ENCODE measurements at regions not wholly inside any gene's neighbourhood (a gene's known extent, or its start where the extent isn't known, plus 50 kb on each side); places are given as distances from the start of the nearest gene placed in this dataset.

GRCh38 chr19:30269638-30270037 lies 102.5 kb upstream of the ZNF536 start:
- Histone ChIP-seq H3K4me1 (ENCODE audit: control insufficient read depth in 4 of 4, insufficient read depth in 4 of 4, low read length in 3 of 4) (no peaks in the 10 kb centered on the region), H3K4me3 (ENCODE audit: low read depth in 1 of 3, low read length in 3 of 3) (no peak overlapping the region), H3K27me3 (ENCODE audit: control insufficient read depth in 4 of 4, insufficient read depth in 4 of 4, low read length in 3 of 4) (peaks cover 0 to 4% (median 0%) of the 10 kb centered on the region in 4 donors), H3K36me3 (ENCODE audit: control insufficient read depth in 4 of 4, insufficient read depth in 3 of 4, low read depth in 1 of 4, low read length in 3 of 4) (no peaks in the 10 kb centered on the region), H3K9me3 (ENCODE audit: control insufficient read depth in 4 of 4, low read length in 3 of 4) (peaks cover 3 to 9% (median 8%) of the 10 kb centered on the region in 4 donors), H3K27ac (ENCODE audit: low read depth in 1 of 2, low read length in 2 of 2) (no peak overlapping the region), H3K9ac (ENCODE audit: low read depth in 1 of 2, low read length in 2 of 2) (no peak overlapping the region)
- DNase-seq (ENCODE audit: low spot score): no peak
- TF ChIP-seq, protein P1, sequence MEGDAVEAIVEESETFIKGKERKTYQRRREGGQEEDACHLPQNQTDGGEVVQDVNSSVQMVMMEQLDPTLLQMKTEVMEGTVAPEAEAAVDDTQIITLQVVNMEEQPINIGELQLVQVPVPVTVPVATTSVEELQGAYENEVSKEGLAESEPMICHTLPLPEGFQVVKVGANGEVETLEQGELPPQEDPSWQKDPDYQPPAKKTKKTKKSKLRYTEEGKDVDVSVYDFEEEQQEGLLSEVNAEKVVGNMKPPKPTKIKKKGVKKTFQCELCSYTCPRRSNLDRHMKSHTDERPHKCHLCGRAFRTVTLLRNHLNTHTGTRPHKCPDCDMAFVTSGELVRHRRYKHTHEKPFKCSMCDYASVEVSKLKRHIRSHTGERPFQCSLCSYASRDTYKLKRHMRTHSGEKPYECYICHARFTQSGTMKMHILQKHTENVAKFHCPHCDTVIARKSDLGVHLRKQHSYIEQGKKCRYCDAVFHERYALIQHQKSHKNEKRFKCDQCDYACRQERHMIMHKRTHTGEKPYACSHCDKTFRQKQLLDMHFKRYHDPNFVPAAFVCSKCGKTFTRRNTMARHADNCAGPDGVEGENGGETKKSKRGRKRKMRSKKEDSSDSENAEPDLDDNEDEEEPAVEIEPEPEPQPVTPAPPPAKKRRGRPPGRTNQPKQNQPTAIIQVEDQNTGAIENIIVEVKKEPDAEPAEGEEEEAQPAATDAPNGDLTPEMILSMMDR (IDR thresholded peaks at IDR 0.05; ENCODE audit: low read depth, low read length, missing input control): no peak
- TF ChIP-seq, protein P2, sequence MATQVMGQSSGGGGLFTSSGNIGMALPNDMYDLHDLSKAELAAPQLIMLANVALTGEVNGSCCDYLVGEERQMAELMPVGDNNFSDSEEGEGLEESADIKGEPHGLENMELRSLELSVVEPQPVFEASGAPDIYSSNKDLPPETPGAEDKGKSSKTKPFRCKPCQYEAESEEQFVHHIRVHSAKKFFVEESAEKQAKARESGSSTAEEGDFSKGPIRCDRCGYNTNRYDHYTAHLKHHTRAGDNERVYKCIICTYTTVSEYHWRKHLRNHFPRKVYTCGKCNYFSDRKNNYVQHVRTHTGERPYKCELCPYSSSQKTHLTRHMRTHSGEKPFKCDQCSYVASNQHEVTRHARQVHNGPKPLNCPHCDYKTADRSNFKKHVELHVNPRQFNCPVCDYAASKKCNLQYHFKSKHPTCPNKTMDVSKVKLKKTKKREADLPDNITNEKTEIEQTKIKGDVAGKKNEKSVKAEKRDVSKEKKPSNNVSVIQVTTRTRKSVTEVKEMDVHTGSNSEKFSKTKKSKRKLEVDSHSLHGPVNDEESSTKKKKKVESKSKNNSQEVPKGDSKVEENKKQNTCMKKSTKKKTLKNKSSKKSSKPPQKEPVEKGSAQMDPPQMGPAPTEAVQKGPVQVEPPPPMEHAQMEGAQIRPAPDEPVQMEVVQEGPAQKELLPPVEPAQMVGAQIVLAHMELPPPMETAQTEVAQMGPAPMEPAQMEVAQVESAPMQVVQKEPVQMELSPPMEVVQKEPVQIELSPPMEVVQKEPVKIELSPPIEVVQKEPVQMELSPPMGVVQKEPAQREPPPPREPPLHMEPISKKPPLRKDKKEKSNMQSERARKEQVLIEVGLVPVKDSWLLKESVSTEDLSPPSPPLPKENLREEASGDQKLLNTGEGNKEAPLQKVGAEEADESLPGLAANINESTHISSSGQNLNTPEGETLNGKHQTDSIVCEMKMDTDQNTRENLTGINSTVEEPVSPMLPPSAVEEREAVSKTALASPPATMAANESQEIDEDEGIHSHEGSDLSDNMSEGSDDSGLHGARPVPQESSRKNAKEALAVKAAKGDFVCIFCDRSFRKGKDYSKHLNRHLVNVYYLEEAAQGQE (IDR thresholded peaks at IDR 0.05): no peak
- TF ChIP-seq JUND (IDR thresholded peaks at IDR 0.05): no peak
- no peak for TF ChIP-seq GABPA (IDR thresholded peaks at IDR 0.05 in 1 of 2, conservative IDR thresholded peaks at IDR 0.05 in 1 of 2)
- TF ChIP-seq RXRA (IDR thresholded peaks at IDR 0.05): no peak
- TF ChIP-seq EGR1 (IDR thresholded peaks at IDR 0.05; ENCODE audit: low read depth in 2 of 2): no peak
- no peak for TF ChIP-seq NR2F2 (IDR thresholded peaks at IDR 0.05)
- TF ChIP-seq MAX (IDR thresholded peaks at IDR 0.05): no peak
- no peak for TF ChIP-seq SP1 (IDR thresholded peaks at IDR 0.05)
- TF ChIP-seq FOXA1 (IDR thresholded peaks at IDR 0.05): no peak
- WGBS: 67% methylated on average over 9 of the region's 9 CpGs

DNA sequence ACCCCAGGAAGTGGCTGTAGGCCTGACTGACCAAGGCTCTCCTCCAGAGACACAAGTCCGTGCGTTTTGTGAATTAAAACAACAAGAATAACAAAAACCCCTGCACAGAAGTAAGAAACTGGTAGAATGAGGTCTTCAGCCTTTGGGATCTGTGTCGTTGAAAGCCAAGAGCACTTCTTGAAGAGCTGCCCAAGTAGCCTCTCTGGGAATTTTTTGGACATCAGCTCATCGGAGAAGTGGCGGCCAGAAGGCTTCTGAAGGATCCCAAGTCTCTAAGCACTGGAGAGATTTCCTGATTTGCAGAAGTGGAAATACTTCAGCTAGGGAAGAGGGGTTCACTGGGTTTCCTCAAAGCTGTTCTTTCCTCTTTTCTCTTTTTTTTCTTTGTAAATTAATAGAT lies 100.4 kb upstream of the ZNF536 start:
- Histone ChIP-seq H3K36me3 (ENCODE audit: control insufficient read depth in 4 of 4, insufficient read depth in 3 of 4, low read depth in 1 of 4, low read length in 3 of 4) (no peaks in the 10 kb centered on the region), H3K4me1 (ENCODE audit: control insufficient read depth in 4 of 4, insufficient read depth in 4 of 4, low read length in 3 of 4) (no peaks in the 10 kb centered on the region), H3K9me3 (ENCODE audit: control insufficient read depth in 4 of 4, low read length in 3 of 4) (peaks cover 3 to 9% (median 8%) of the 10 kb centered on the region in 4 donors), H3K27me3 (ENCODE audit: control insufficient read depth in 4 of 4, insufficient read depth in 4 of 4, low read length in 3 of 4) (peaks cover 0 to 2% (median 0%) of the 10 kb centered on the region in 4 donors), H3K9ac (ENCODE audit: low read depth in 1 of 2, low read length in 2 of 2) (no peak overlapping the region), H3K27ac (ENCODE audit: low read depth in 1 of 2, low read length in 2 of 2) (no peak overlapping the region), H3K4me3 (ENCODE audit: low read depth in 1 of 3, low read length in 3 of 3) (no peak overlapping the region)
- no peak for TF ChIP-seq EGR1 (IDR thresholded peaks at IDR 0.05; ENCODE audit: low read depth in 2 of 2)
- TF ChIP-seq ATF3 (IDR thresholded peaks at IDR 0.05): no peak
- TF ChIP-seq, protein P2 (IDR thresholded peaks at IDR 0.05): no peak
- no peak for TF ChIP-seq HNF4G (IDR thresholded peaks at IDR 0.05)
- TF ChIP-seq FOXA1 (IDR thresholded peaks at IDR 0.05): no peak
- TF ChIP-seq TAF1 (conservative IDR thresholded peaks at IDR 0.05): no peak
- no peak for TF ChIP-seq YY1 (IDR thresholded peaks at IDR 0.05)
- no peak for TF ChIP-seq ZBTB33 (IDR thresholded peaks at IDR 0.05)
- no peak for TF ChIP-seq RXRA (IDR thresholded peaks at IDR 0.05)
- no peak for TF ChIP-seq JUND (IDR thresholded peaks at IDR 0.05)
- no peak for TF ChIP-seq MAX (IDR thresholded peaks at IDR 0.05)
- no peak for DNase-seq (ENCODE audit: low spot score)
- 76% methylated on average over 5 of the region's 5 CpGs for WGBS

Data from liver (tissue), 8 donors.